NCI-H774 (cell line): ENCODE measurements at regions not wholly inside any gene's neighbourhood (a gene's known extent, or its start where the extent isn't known, plus 50 kb on each side); places are given as distances from the start of the nearest gene placed in this dataset.
A peak's percentile ranks its signal among the peaks of the same experiment; 100 is the strongest.

Experiments used
- DNase-seq: peaks from one replicate; lab custom pipeline; 2025; lab: John Stamatoyannopoulos, UW

DNA sequence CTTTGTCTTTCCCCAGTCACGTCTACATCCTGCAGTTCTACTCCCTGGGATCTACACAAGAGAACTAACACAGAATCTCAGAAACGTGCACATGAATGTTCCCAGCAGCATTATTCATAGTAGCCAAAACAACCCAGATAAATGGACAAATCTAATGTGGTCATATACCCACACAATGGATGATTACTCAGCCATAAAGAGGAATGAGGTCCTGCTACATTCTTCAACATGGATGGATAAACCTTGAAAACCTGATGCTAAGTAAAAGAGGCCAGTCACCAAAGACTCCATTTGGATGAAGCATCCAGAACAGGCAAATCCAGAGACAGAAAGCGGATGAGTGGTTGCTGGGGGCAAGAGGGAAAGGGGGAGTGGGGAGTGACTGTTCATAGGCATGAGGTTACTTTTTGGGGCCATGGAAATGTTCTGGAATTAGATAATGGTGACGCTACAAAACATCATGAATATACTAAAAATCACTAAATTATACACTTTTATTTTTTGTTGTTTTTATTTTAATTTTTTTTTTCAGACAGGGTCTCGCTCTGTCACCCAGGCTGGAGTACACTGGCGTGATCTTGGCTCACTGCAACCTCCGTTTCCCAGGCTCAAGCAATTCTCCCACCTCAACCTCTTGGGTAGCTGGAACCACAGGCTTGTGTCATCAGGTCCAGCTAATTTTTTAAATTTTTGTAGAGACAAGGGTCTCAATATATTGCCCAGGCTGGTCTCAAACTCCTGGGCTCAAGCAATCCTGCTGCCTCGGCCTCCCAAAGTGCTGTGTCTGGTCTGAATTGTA is 50.8 kb upstream of the DSN1 start:
- no peak for DNase-seq

DNA sequence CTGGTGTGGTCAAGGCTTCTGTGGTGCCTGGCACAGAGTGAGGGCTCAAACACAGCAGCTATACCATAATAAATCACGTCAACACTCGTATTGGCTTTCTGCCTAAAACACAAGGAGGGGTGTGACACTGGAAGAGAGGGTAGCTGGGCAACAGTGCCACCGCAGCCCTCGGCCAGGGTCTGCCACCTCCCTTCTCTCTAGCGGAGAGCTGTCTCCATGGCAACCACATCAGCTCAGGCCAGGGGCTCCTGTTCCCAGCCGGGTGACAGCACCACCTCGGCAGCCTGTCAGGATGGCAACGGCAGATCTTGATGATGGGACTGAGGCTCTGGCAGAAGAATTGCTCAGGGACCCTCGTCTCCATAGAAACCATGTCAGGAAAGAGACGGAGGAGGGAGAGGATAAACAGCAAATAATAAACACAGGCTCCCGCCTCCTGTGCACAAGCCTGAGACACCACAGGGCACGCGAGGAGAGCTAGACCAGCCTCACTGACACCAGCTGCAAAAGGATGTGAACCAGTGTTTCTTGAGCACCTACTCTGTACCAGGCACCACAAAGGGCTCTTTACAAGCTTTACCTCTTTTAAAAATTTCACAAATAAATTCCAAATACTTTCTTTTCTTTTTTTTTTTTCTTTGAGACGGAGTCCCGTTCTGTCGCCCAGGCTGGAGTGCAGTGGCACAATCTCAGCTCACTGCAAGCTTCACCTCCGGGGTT is 50.4 kb upstream of the TLDC2 start:
- DNase-seq: peak; percentile 22
